ENCODE measurements at regions not wholly inside any gene's neighbourhood (a gene's known extent, or its start where the extent isn't known, plus 50 kb on each side); places are given as distances from the start of the nearest gene placed in this dataset.

DNA sequence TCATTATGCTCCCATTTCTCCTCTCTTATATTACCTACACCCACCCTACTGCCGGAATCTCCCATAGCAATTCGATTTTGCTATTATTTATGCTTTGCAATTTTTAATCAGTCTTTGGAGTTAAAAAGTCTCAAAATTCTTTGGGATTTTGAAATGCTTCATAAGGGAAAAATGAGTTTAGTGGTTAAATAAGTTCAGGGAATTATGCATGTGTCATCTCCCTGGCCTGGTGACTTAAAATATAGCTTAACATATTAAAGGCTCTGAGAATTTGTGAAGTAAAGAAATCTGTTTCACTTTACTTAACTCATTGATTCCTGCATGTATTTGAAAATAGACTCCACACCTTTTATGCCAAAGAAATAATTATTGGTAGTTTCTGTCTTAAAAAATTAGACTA, 185.1 kb upstream of the DIPK2B start:
- FAIRE-seq (no peak), DNase-seq (no peak), ATAC-seq (no peak)
- Histone ChIP-seq H3K9me3 (no peaks in the 10 kb centered on the region), H3K4me1 (no peaks in the 10 kb centered on the region), H3K27ac (no peak overlapping the region), H3K4me3 (no peak overlapping the region), H3K27me3 (peaks cover 0 to 7% (median 0%) of the 10 kb centered on the region in 4 donors), H3K36me3 (no peaks in the 10 kb centered on the region)
- TF ChIP-seq, protein P1, sequence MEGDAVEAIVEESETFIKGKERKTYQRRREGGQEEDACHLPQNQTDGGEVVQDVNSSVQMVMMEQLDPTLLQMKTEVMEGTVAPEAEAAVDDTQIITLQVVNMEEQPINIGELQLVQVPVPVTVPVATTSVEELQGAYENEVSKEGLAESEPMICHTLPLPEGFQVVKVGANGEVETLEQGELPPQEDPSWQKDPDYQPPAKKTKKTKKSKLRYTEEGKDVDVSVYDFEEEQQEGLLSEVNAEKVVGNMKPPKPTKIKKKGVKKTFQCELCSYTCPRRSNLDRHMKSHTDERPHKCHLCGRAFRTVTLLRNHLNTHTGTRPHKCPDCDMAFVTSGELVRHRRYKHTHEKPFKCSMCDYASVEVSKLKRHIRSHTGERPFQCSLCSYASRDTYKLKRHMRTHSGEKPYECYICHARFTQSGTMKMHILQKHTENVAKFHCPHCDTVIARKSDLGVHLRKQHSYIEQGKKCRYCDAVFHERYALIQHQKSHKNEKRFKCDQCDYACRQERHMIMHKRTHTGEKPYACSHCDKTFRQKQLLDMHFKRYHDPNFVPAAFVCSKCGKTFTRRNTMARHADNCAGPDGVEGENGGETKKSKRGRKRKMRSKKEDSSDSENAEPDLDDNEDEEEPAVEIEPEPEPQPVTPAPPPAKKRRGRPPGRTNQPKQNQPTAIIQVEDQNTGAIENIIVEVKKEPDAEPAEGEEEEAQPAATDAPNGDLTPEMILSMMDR (IDR thresholded peaks at IDR 0.05) = no peak
- intact Hi-C loops (cut with DNase I) = no loop called here
- WGBS, 2 donors = 69 to 72% methylated on average over 2 of the region's 2 CpGs

DNA sequence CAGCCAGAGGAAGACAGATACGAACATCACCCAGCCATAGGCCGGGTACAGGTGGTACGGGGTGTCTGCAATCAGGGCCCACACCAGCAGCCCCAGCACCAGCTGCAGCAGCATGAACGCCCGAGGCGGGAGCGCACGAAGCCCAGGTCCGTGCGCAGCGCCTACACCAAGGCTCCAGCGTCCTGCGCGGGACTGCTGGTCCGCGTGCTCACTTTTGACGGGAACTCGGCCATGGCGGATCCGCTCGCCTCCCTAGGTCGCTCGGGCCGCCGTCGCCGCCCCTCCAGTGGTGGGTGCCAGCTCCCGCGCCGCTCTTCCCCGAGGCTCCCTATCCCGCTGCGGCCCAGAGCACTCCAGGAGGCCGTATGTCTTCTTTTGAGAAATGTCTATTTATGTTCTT, 181.2 kb upstream of the DIPK2B start:
- TF ChIP-seq, protein P1 (IDR thresholded peaks at IDR 0.05) = no peak
- H3K4me3 ChIP-seq = no peak overlapping the region

DNA sequence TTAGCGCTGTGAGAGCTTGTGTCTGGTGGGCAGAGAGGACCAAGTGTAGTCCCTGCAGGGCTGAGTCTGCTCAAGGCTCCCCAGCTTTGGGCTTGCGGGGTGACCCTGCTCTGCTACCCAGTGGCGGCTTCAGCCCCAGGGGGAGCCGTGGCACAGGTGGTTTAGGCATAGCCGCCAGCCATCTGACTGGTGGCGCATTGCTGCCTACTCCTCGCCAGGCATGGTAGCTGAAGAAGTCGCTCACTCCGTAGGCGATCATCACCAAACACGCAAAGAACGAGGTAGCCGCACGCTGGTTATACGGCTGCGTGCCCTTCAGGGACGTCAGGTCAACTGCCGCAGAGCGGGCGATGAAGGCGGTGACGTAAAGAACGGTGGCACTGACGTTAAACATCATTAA, 180.7 kb upstream of the DIPK2B start:
- no peaks in the 10 kb centered on the region for H3K27me3 ChIP-seq
- no peak for ATAC-seq
- no peak for DNase-seq
- no peaks in the 10 kb centered on the region for H3K9me3 ChIP-seq
- TF ChIP-seq, protein P1 (IDR thresholded peaks at IDR 0.05) = no peak
- FAIRE-seq = no peak
- intact Hi-C loops (cut with DNase I) = no loop called here
- no peak overlapping the region for H3K27ac ChIP-seq
- no peaks in the 10 kb centered on the region for H3K36me3 ChIP-seq
- WGBS, 2 donors = 93 to 95% methylated on average over 24 of the region's 24 CpGs
- no peak overlapping the region for H3K4me3 ChIP-seq
- H3K4me1 ChIP-seq = no peaks in the 10 kb centered on the region

More for the DNA sequence above, 181.2 kb upstream of the DIPK2B start:
- no peak overlapping the region for H3K27ac ChIP-seq
- FAIRE-seq (no peak), ATAC-seq (no peak), DNase-seq (no peak)
- H3K9me3 ChIP-seq = no peaks in the 10 kb centered on the region
- no peaks in the 10 kb centered on the region for H3K27me3 ChIP-seq
- WGBS, 2 donors = 81 to 94% methylated on average over 34 of the region's 34 CpGs
- no peaks in the 10 kb centered on the region for H3K4me1 ChIP-seq
- no peaks in the 10 kb centered on the region for H3K36me3 ChIP-seq
- intact Hi-C loops (cut with DNase I) = no loop called here

DNA sequence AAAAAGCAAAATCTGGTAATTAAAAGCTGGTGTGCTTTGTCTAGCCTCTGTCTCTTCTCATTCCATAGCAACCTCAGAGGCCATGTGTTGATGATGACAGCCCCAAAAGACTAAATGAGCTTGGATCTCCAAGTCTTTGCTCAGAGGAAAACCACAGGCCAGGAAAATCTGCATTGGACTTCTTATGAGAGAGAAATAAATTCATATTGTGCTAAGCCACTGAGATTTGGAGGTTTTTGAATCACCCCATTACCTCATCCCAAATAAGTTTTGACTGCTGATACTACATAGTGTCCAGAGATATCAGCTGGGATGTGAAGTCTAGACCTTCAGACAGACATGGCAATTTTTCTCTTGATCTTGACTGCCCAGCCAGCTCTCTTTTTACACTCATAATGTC, 178.6 kb upstream of the DIPK2B start:
- Histone ChIP-seq H3K27ac (no peak overlapping the region), H3K4me3 (no peak overlapping the region), H3K27me3 (no peaks in the 10 kb centered on the region), H3K9me3 (no peaks in the 10 kb centered on the region), H3K4me1 (no peaks in the 10 kb centered on the region), H3K36me3 (no peaks in the 10 kb centered on the region)
- FAIRE-seq (no peak), ATAC-seq (no peak), DNase-seq (no peak)
- intact Hi-C loops (cut with DNase I) = no loop called here
- TF ChIP-seq, protein P1 (IDR thresholded peaks at IDR 0.05) = no peak

DNA sequence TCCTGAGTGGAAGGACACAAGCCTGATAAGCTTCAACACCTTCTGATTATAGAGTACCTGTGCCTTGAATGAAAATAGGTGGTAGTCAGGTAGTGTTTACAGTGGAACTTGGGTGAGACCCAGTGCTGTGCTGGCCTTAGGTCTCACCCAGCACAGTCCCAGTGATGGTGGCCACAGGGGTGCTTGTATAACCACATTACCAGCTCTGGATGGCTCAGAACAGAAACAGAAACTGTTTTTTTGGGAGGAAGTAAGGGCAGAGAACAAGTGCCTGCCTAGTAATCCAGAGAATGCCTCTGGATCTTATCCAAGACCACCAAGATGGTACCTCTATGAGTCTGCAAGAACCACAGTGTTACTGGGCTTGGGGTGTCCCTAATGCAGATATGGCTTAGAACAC, 171.5 kb upstream of the DIPK2B start:
- no peak for FAIRE-seq
- Histone ChIP-seq H3K36me3 (no peaks in the 10 kb centered on the region), H3K27ac (no peak overlapping the region), H3K27me3 (peaks cover 0 to 5% (median 0%) of the 10 kb centered on the region in 4 donors), H3K9me3 (no peaks in the 10 kb centered on the region), H3K4me1 (no peaks in the 10 kb centered on the region), H3K4me3 (no peak overlapping the region)
- no peak for DNase-seq
- TF ChIP-seq, protein P1 (IDR thresholded peaks at IDR 0.05) = no peak
- no peak for ATAC-seq
- intact Hi-C loops (cut with DNase I) = no loop called here
